K562 (cell line): ENCODE measurements at regions not wholly inside any gene's neighbourhood (a gene's known extent, or its start where the extent isn't known, plus 50 kb on each side); places are given as distances from the start of the nearest gene placed in this dataset.

Experiments used
- ATAC-seq: fragments of 200-7000 bp; cut with Tn5 transposase; 3 replicates; pipeline ENCODE4 v1.9.1; 2020; ENCODE audit warnings: moderate library complexity
- BruUV-seq: library from RNA; stranded (reverse); fragments of 400-500 nt; replicated peaks from 2 replicates; lab custom pipeline; 2021; lab: Mats Ljungman, UMichigan
- CTCF ChIA-PET: fragments of 300-600 bp; formaldehyde crosslinking; extraction: SDS; loops from one replicate; lab custom pipeline; 2021; ENCODE audit warnings: low intra/inter-chr PET ratio; lab: Yijun Ruan, JAX
- POLR2A ChIA-PET: fragments of 300-600, 350-650 bp; sonication (Branson Sonifier 250); formaldehyde crosslinking; extraction: SDS; loops from one replicate; lab custom pipeline; 2021; ENCODE audit warnings: antibody characterized with exemption, inconsistent platforms; lab: Yijun Ruan, JAX
- DNase-seq, 4 experiments: peaks; one replicate each; pipeline versions ENCODE4 v3.0.0 to v3.0.0-alpha.2; 2011 to 2018; ENCODE audit warnings: low spot score in 3 of 4, mixed read lengths in 3 of 4; ENCODE audit errors: extremely low read depth in 1 of 4
- FAIRE-seq: peaks from 2 replicates; lab custom pipeline; 2011; peaks lifted over from hg19 to GRCh38; lab: Jason Lieb, UNC
- H2AFZ ChIP-seq: 2 replicates; pipeline ENCODE4 v1.6.0; 2011; ENCODE audit warnings: low read depth, low read length, control low read depth, inconsistent platforms
- H3K27ac ChIP-seq: fragments of 200-600 bp; 3 replicates; pipeline ENCODE4 v1.8.0; 2011; ENCODE audit warnings: low read depth, mild to moderate bottlenecking, control low read depth, inconsistent platforms, low read length, moderate library complexity, mixed read lengths; ENCODE audit errors: extremely low read depth
- H3K27me3 ChIP-seq, 2 experiments: fragments of 300-600 bp in 1 of 2; 2 replicates in 1 of 2; 3 replicates in 1 of 2; pipeline versions ENCODE4 v1.6.0 to v1.8.0; 2011; ENCODE audit warnings: inconsistent platforms in 2 of 2, low read length in 2 of 2, mild to moderate bottlenecking in 1 of 2, mixed read lengths in 1 of 2, moderate library complexity in 1 of 2; ENCODE audit not compliant: control insufficient read depth in 2 of 2, insufficient read depth in 2 of 2
- H3K36me3 ChIP-seq: fragments of 300-600 bp; 3 replicates; pipeline ENCODE4 v1.8.0; 2011; ENCODE audit warnings: mild to moderate bottlenecking, low read length, inconsistent platforms; ENCODE audit not compliant: control insufficient read depth, insufficient read depth
- H3K4me1 ChIP-seq, 2 experiments: fragments of 200-600 bp in 1 of 2; replicated peaks in 1 of 2; 2 replicates in 1 of 2; 3 replicates in 1 of 2; pipeline versions ENCODE4 v1.5.1 to v1.8.0; 2011; ENCODE audit warnings: inconsistent platforms in 2 of 2, low read length in 2 of 2, mild to moderate bottlenecking in 1 of 2, mixed read lengths in 1 of 2, moderate library complexity in 1 of 2; ENCODE audit not compliant: control insufficient read depth in 2 of 2, insufficient read depth in 2 of 2
- H3K4me2 ChIP-seq: 2 replicates; pipeline ENCODE4 v1.6.1; 2011; ENCODE audit warnings: low read length, control low read depth, inconsistent platforms, mixed read lengths; ENCODE audit not compliant: insufficient read depth
- H3K4me3 ChIP-seq: fragments of 200-600 bp; sonication (generic), shearing (Covaris generic); 2 replicates; pipeline ENCODE4 v1.5.1; 2016; ENCODE audit warnings: control low read depth, inconsistent platforms
- H3K79me2 ChIP-seq: fragments of 200-600 bp; 3 replicates; pipeline ENCODE4 v1.8.0; 2011; ENCODE audit warnings: low read length, inconsistent platforms; ENCODE audit not compliant: control insufficient read depth, insufficient read depth
- H3K9ac ChIP-seq, 2 experiments: 2 replicates each; pipeline versions ENCODE4 v1.6.0 to v1.6.1; 2011; ENCODE audit warnings: low read depth in 2 of 2, low read length in 2 of 2, control low read depth in 1 of 2, inconsistent platforms in 1 of 2, mild to moderate bottlenecking in 1 of 2, mixed read lengths in 1 of 2; ENCODE audit not compliant: insufficient read depth in 1 of 2
- H3K9me1 ChIP-seq: one replicate; pipeline ENCODE4 v1.6.0; 2011; ENCODE audit warnings: inconsistent platforms, mild to moderate bottlenecking, low read length, moderate library complexity; ENCODE audit not compliant: control insufficient read depth, insufficient read depth
- H3K9me3 ChIP-seq: replicated peaks from 2 replicates; pipeline ENCODE4 v1.5.1; 2011; ENCODE audit warnings: low read depth, low read length, inconsistent platforms; ENCODE audit not compliant: control insufficient read depth, insufficient read depth
- H4K20me1 ChIP-seq: replicated peaks from 2 replicates; pipeline ENCODE4 v1.6.1; 2011; ENCODE audit warnings: low read length, inconsistent platforms, mixed read lengths; ENCODE audit not compliant: control insufficient read depth, insufficient read depth
- FOXJ3 ChIP-seq: sonication (generic); formaldehyde crosslinking; IDR thresholded peaks from 2 replicates; pipeline ENCODE4 v1.4.0; 2020; ENCODE audit warnings: mild to moderate bottlenecking, missing genetic modification reagents
- KLF6 ChIP-seq: fragments of 250-450 bp; sonication (Bioruptor Pico); IDR thresholded peaks from 2 replicates; pipeline ENCODE4 v1.4.0; 2020; ENCODE audit warnings: mild to moderate bottlenecking, moderate library complexity, borderline replicate concordance
- NCOA6 ChIP-seq: fragments of 450-650 bp; IDR thresholded peaks from 2 replicates; pipeline ENCODE4 v1.6.1; 2017; ENCODE audit warnings: mild to moderate bottlenecking
- NCOR1 ChIP-seq: fragments of 450-650 bp; IDR thresholded peaks from 2 replicates; pipeline ENCODE4 v1.6.1; 2016; ENCODE audit warnings: mild to moderate bottlenecking, moderate library complexity
- RBM34 ChIP-seq: fragments of 200-400 bp; formaldehyde crosslinking; IDR thresholded peaks from 2 replicates; pipeline ENCODE4 v1.6.1; 2018; ENCODE audit warnings: low read length, borderline replicate concordance; ENCODE audit not compliant: insufficient read depth
- RBM39 ChIP-seq: fragments of 200-400 bp; formaldehyde crosslinking; optimal IDR thresholded peaks from 2 replicates; pipeline ENCODE3; 2018; ENCODE audit warnings: low read depth, low read length
- RFX7 ChIP-seq: fragments of 250-450 bp; sonication (Bioruptor Pico); IDR thresholded peaks from 2 replicates; pipeline ENCODE4 v1.5.1; 2021; ENCODE audit warnings: mild to moderate bottlenecking
- SETDB1 ChIP-seq: IDR thresholded peaks from one replicate; pipeline ENCODE4 v1.6.1; 2012; ENCODE audit warnings: low read length, control low read depth, inconsistent platforms
- ZNF589 ChIP-seq: fragments of 200-800 bp; sonication (Bioruptor generic); IDR thresholded peaks from 2 replicates; pipeline ENCODE4 v1.6.1; 2016; ENCODE audit warnings: low read depth, missing genetic modification characterization, missing compliant biosample characterization
- WGBS: fragments of 100-300 bp; shearing (Covaris generic); methylation state at CpG from one replicate; pipeline ENCODE4 v1.1.6; 2016; ENCODE audit warnings: low coverage, mixed read lengths; ENCODE audit not compliant: insufficient coverage; ENCODE audit errors: missing lambda C conversion rate; 5-methylcytosine and 5-hydroxymethylcytosine counted together
- in situ Hi-C: fragments of 300-500 bp; cut with MboI; formaldehyde crosslinking; loops from 4 replicates; pipeline ENCODE4 v1.15.0; 2018; ENCODE audit warnings: inconsistent platforms, mixed read lengths
- intact Hi-C: fragments of 100-400 bp; cut with micrococcal nuclease; formaldehyde crosslinking; loops from 2 replicates; pipeline ENCODE4 v1.14.2; 2022
- TF ChIP-seq, protein P1 (sequence below), 2 experiments: IDR thresholded peaks in 1 of 2; conservative IDR thresholded peaks in 1 of 2; 2 replicates each; pipeline ENCODE4 v1.6.1; 2016; ENCODE audit warnings: low read depth in 2 of 2, mild to moderate bottlenecking in 1 of 2, missing compliant biosample characterization in 1 of 2, missing genetic modification characterization in 1 of 2, moderate library complexity in 1 of 2
- TF ChIP-seq, protein P2 (sequence below): fragments of 150-350 bp; conservative IDR thresholded peaks from 2 replicates; pipeline ENCODE4 v1.6.1; 2014; ENCODE audit warnings: low read length
- TF ChIP-seq, protein P3 (sequence below): sonication (generic); IDR thresholded peaks from 2 replicates; pipeline ENCODE4 v1.6.1; 2016
- TF ChIP-seq, protein P4 (sequence below): fragments of 200-800 bp; sonication (Bioruptor generic); IDR thresholded peaks from 2 replicates; pipeline ENCODE4 v1.6.1; 2017; ENCODE audit warnings: missing genetic modification characterization, missing compliant biosample characterization

DNA sequence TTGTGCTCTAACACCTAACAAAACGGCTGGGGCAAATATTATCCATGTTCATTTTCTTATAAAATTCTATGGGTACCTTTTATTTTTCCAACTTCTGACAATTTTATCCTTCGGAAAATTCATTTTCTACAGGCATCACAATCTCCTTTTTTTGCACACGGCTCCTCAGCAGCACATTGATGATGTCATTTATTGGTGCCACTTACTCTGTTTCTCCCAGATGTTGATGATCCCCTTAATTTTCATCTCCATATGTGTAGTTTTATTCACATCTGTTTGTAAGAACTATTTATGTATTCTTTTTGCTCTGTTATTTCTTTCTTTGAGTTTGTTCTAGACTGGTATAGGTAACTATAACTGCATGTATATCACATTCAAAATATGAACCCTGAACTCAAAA, 1660.8 kb upstream of the DDX18 start (continued):
- TF ChIP-seq, protein P1, sequence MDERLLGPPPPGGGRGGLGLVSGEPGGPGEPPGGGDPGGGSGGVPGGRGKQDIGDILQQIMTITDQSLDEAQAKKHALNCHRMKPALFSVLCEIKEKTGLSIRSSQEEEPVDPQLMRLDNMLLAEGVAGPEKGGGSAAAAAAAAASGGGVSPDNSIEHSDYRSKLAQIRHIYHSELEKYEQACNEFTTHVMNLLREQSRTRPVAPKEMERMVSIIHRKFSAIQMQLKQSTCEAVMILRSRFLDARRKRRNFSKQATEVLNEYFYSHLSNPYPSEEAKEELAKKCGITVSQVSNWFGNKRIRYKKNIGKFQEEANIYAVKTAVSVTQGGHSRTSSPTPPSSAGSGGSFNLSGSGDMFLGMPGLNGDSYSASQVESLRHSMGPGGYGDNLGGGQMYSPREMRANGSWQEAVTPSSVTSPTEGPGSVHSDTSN (CRISPR knock-in tag; IDR thresholded peaks at IDR 0.05; ENCODE audit: low read depth): no peak
- TF ChIP-seq, protein P1 (tag; conservative IDR thresholded peaks at IDR 0.05; ENCODE audit: low read depth): no peak
- no peak for TF ChIP-seq NCOA6
- TF ChIP-seq SETDB1: no peak
- TF ChIP-seq RBM34: no peak

DNA sequence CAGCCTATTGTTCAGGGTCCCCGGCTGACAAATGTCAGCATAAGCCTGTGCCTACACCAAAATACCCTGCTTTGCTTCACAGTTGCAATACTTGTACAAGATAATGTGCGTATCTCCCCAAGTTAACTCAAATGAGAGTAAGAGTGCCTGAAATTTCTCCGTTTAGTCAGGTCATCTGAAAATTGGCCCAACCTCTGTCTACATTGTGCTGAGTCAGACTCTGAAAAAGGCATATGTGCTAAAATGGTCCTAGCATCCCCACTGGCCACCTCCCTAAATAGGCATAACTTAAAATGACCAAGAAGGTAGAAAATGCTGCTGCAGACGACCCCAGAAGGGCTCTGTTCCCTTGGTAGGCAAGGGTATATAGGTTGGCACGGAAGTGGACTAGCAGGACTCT, 1653.8 kb upstream of the DDX18 start:
- H3K36me3 ChIP-seq: no peaks in the 10 kb centered on the region
- no peaks in the 10 kb centered on the region for H3K27me3 ChIP-seq
- 0% methylated on average over 5 of the region's 5 CpGs for WGBS
- no peak overlapping the region for H2AFZ ChIP-seq
- POLR2A ChIA-PET: no interaction called here
- no peaks in the 10 kb centered on the region for H3K9me3 ChIP-seq
- H3K27ac ChIP-seq: no peak overlapping the region
- CTCF ChIA-PET: no interaction called here
- no peaks in the 10 kb centered on the region for H3K4me1 ChIP-seq
- H3K9ac ChIP-seq: no peak overlapping the region
- no TSS peak for BruUV-seq
- no peak overlapping the region for H3K4me2 ChIP-seq
- H3K9me1 ChIP-seq: no peaks in the 10 kb centered on the region
- DNase-seq (no peak), FAIRE-seq (no peak), ATAC-seq (no peak)
- no peak overlapping the region for H3K4me3 ChIP-seq
- intact Hi-C loops: no loop called here
- no peaks in the 10 kb centered on the region for H4K20me1 ChIP-seq
- in situ Hi-C loops: no loop called here
- no peaks in the 10 kb centered on the region for H3K79me2 ChIP-seq
- TF ChIP-seq, protein P2, sequence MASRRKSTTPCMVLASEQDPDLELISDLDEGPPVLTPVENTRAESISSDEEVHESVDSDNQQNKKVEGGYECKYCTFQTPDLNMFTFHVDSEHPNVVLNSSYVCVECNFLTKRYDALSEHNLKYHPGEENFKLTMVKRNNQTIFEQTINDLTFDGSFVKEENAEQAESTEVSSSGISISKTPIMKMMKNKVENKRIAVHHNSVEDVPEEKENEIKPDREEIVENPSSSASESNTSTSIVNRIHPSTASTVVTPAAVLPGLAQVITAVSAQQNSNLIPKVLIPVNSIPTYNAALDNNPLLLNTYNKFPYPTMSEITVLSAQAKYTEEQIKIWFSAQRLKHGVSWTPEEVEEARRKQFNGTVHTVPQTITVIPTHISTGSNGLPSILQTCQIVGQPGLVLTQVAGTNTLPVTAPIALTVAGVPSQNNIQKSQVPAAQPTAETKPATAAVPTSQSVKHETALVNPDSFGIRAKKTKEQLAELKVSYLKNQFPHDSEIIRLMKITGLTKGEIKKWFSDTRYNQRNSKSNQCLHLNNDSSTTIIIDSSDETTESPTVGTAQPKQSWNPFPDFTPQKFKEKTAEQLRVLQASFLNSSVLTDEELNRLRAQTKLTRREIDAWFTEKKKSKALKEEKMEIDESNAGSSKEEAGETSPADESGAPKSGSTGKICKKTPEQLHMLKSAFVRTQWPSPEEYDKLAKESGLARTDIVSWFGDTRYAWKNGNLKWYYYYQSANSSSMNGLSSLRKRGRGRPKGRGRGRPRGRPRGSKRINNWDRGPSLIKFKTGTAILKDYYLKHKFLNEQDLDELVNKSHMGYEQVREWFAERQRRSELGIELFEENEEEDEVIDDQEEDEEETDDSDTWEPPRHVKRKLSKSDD: no peak
- TF ChIP-seq RBM39 (no peak), KLF6 (no peak), ZNF589 (CRISPR knock-in tag) (no peak), FOXJ3 (CRISPR knock-in tag) (no peak), RFX7 (CRISPR knock-in tag) (no peak), NCOR1 (no peak)
- TF ChIP-seq, protein P3, sequence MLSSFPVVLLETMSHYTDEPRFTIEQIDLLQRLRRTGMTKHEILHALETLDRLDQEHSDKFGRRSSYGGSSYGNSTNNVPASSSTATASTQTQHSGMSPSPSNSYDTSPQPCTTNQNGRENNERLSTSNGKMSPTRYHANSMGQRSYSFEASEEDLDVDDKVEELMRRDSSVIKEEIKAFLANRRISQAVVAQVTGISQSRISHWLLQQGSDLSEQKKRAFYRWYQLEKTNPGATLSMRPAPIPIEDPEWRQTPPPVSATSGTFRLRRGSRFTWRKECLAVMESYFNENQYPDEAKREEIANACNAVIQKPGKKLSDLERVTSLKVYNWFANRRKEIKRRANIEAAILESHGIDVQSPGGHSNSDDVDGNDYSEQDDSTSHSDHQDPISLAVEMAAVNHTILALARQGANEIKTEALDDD: no peak
- TF ChIP-seq, protein P4, sequence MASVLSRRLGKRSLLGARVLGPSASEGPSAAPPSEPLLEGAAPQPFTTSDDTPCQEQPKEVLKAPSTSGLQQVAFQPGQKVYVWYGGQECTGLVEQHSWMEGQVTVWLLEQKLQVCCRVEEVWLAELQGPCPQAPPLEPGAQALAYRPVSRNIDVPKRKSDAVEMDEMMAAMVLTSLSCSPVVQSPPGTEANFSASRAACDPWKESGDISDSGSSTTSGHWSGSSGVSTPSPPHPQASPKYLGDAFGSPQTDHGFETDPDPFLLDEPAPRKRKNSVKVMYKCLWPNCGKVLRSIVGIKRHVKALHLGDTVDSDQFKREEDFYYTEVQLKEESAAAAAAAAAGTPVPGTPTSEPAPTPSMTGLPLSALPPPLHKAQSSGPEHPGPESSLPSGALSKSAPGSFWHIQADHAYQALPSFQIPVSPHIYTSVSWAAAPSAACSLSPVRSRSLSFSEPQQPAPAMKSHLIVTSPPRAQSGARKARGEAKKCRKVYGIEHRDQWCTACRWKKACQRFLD (CRISPR knock-in tag): no peak
